WTC11 (cell line): ENCODE measurements at regions not wholly inside any gene's neighbourhood (a gene's known extent, or its start where the extent isn't known, plus 50 kb on each side); places are given as distances from the start of the nearest gene placed in this dataset.

Experiments used
- ATF2 ChIP-seq: sonication (generic); formaldehyde crosslinking; IDR thresholded peaks from 2 replicates; pipeline ENCODE4 v1.8.1; 2022; ENCODE audit warnings: low read depth, missing genetic modification reagents, borderline replicate concordance
- ESRRA ChIP-seq: sonication (generic); formaldehyde crosslinking; IDR thresholded peaks from 2 replicates; pipeline ENCODE4 v1.8.1; 2022; ENCODE audit warnings: mild to moderate bottlenecking, missing genetic modification reagents, borderline replicate concordance

GRCh38 chrX:131845771-131846170 lies 177.3 kb upstream of the STK26 start:
- TF ChIP-seq ESRRA (CRISPR knock-in tag) (no peak), ATF2 (CRISPR knock-in tag) (no peak)
